Loucy (cell line): ENCODE measurements at regions not wholly inside any gene's neighbourhood (a gene's known extent, or its start where the extent isn't known, plus 50 kb on each side); places are given as distances from the start of the nearest gene placed in this dataset.

Source experiments
- EZH2phosphoT487 ChIP-seq: fragments of 200-600 bp; IDR thresholded peaks from 2 replicates; pipeline ENCODE4 v1.6.1; 2018; ENCODE audit warnings: antibody characterized with exemption, mild to moderate bottlenecking, moderate library complexity, borderline replicate concordance
- TF ChIP-seq, protein P1 (sequence below): fragments of 200-600 bp; sonication (generic); conservative IDR thresholded peaks from 2 replicates; pipeline ENCODE4 v1.5.1; 2014; ENCODE audit warnings: mild to moderate bottlenecking, antibody characterized with exemption, low read length

- TF ChIP-seq, protein P1, sequence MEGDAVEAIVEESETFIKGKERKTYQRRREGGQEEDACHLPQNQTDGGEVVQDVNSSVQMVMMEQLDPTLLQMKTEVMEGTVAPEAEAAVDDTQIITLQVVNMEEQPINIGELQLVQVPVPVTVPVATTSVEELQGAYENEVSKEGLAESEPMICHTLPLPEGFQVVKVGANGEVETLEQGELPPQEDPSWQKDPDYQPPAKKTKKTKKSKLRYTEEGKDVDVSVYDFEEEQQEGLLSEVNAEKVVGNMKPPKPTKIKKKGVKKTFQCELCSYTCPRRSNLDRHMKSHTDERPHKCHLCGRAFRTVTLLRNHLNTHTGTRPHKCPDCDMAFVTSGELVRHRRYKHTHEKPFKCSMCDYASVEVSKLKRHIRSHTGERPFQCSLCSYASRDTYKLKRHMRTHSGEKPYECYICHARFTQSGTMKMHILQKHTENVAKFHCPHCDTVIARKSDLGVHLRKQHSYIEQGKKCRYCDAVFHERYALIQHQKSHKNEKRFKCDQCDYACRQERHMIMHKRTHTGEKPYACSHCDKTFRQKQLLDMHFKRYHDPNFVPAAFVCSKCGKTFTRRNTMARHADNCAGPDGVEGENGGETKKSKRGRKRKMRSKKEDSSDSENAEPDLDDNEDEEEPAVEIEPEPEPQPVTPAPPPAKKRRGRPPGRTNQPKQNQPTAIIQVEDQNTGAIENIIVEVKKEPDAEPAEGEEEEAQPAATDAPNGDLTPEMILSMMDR = no peak
- TF ChIP-seq EZH2phosphoT487 = no peak
Measured at GRCh38 chr11:79634905-79635304, 194.1 kb upstream of the TENM4 start.
